K562 (cell line): ENCODE measurements at regions not wholly inside any gene's neighbourhood (a gene's known extent, or its start where the extent isn't known, plus 50 kb on each side); places are given as distances from the start of the nearest gene placed in this dataset.

Source experiments
- ATAC-seq: fragments of 200-7000 bp; cut with Tn5 transposase; 3 replicates; pipeline ENCODE4 v1.9.1; 2020; ENCODE audit warnings: moderate library complexity
- BruUV-seq: library from RNA; stranded (reverse); fragments of 400-500 nt; replicated peaks from 2 replicates; lab custom pipeline; 2021; lab: Mats Ljungman, UMichigan
- CTCF ChIA-PET: fragments of 300-600 bp; formaldehyde crosslinking; extraction: SDS; loops from one replicate; lab custom pipeline; 2021; ENCODE audit warnings: low intra/inter-chr PET ratio; lab: Yijun Ruan, JAX
- POLR2A ChIA-PET: fragments of 300-600, 350-650 bp; sonication (Branson Sonifier 250); formaldehyde crosslinking; extraction: SDS; loops from one replicate; lab custom pipeline; 2021; ENCODE audit warnings: antibody characterized with exemption, inconsistent platforms; lab: Yijun Ruan, JAX
- DNase-seq, 4 experiments: peaks; one replicate each; pipeline versions ENCODE4 v3.0.0 to v3.0.0-alpha.2; 2011 to 2018; ENCODE audit warnings: low spot score in 3 of 4, mixed read lengths in 3 of 4; ENCODE audit errors: extremely low read depth in 1 of 4
- FAIRE-seq: peaks from 2 replicates; lab custom pipeline; 2011; peaks lifted over from hg19 to GRCh38; lab: Jason Lieb, UNC
- H2AFZ ChIP-seq: 2 replicates; pipeline ENCODE4 v1.6.0; 2011; ENCODE audit warnings: low read depth, low read length, control low read depth, inconsistent platforms
- H3K27ac ChIP-seq: fragments of 200-600 bp; 3 replicates; pipeline ENCODE4 v1.8.0; 2011; ENCODE audit warnings: low read depth, mild to moderate bottlenecking, control low read depth, inconsistent platforms, low read length, moderate library complexity, mixed read lengths; ENCODE audit errors: extremely low read depth
- H3K27me3 ChIP-seq, 2 experiments: fragments of 300-600 bp in 1 of 2; 2 replicates in 1 of 2; 3 replicates in 1 of 2; pipeline versions ENCODE4 v1.6.0 to v1.8.0; 2011; ENCODE audit warnings: inconsistent platforms in 2 of 2, low read length in 2 of 2, mild to moderate bottlenecking in 1 of 2, mixed read lengths in 1 of 2, moderate library complexity in 1 of 2; ENCODE audit not compliant: control insufficient read depth in 2 of 2, insufficient read depth in 2 of 2
- H3K36me3 ChIP-seq: fragments of 300-600 bp; 3 replicates; pipeline ENCODE4 v1.8.0; 2011; ENCODE audit warnings: mild to moderate bottlenecking, low read length, inconsistent platforms; ENCODE audit not compliant: control insufficient read depth, insufficient read depth
- H3K4me1 ChIP-seq, 2 experiments: fragments of 200-600 bp in 1 of 2; replicated peaks in 1 of 2; 2 replicates in 1 of 2; 3 replicates in 1 of 2; pipeline versions ENCODE4 v1.5.1 to v1.8.0; 2011; ENCODE audit warnings: inconsistent platforms in 2 of 2, low read length in 2 of 2, mild to moderate bottlenecking in 1 of 2, mixed read lengths in 1 of 2, moderate library complexity in 1 of 2; ENCODE audit not compliant: control insufficient read depth in 2 of 2, insufficient read depth in 2 of 2
- H3K4me2 ChIP-seq: 2 replicates; pipeline ENCODE4 v1.6.1; 2011; ENCODE audit warnings: low read length, control low read depth, inconsistent platforms, mixed read lengths; ENCODE audit not compliant: insufficient read depth
- H3K4me3 ChIP-seq: fragments of 200-600 bp; sonication (generic), shearing (Covaris generic); 2 replicates; pipeline ENCODE4 v1.5.1; 2016; ENCODE audit warnings: control low read depth, inconsistent platforms
- H3K79me2 ChIP-seq: fragments of 200-600 bp; 3 replicates; pipeline ENCODE4 v1.8.0; 2011; ENCODE audit warnings: low read length, inconsistent platforms; ENCODE audit not compliant: control insufficient read depth, insufficient read depth
- H3K9ac ChIP-seq, 2 experiments: 2 replicates each; pipeline versions ENCODE4 v1.6.0 to v1.6.1; 2011; ENCODE audit warnings: low read depth in 2 of 2, low read length in 2 of 2, control low read depth in 1 of 2, inconsistent platforms in 1 of 2, mild to moderate bottlenecking in 1 of 2, mixed read lengths in 1 of 2; ENCODE audit not compliant: insufficient read depth in 1 of 2
- H3K9me1 ChIP-seq: one replicate; pipeline ENCODE4 v1.6.0; 2011; ENCODE audit warnings: inconsistent platforms, mild to moderate bottlenecking, low read length, moderate library complexity; ENCODE audit not compliant: control insufficient read depth, insufficient read depth
- H3K9me3 ChIP-seq: replicated peaks from 2 replicates; pipeline ENCODE4 v1.5.1; 2011; ENCODE audit warnings: low read depth, low read length, inconsistent platforms; ENCODE audit not compliant: control insufficient read depth, insufficient read depth
- H4K20me1 ChIP-seq: replicated peaks from 2 replicates; pipeline ENCODE4 v1.6.1; 2011; ENCODE audit warnings: low read length, inconsistent platforms, mixed read lengths; ENCODE audit not compliant: control insufficient read depth, insufficient read depth
- CBFA2T3 ChIP-seq: fragments of 450-650 bp; IDR thresholded peaks from 2 replicates; pipeline ENCODE4 v1.6.1; 2017
- PCBP1 ChIP-seq: fragments of 200-400 bp; formaldehyde crosslinking; IDR thresholded peaks from 2 replicates; pipeline ENCODE4 v1.6.1; 2018; ENCODE audit warnings: mild to moderate bottlenecking, low read depth, low read length; ENCODE audit not compliant: poor library complexity, severe bottlenecking
- RBM14 ChIP-seq: fragments of 200-400 bp; formaldehyde crosslinking; IDR thresholded peaks from 2 replicates; pipeline ENCODE4 v1.6.1; 2018; ENCODE audit warnings: low read depth, mild to moderate bottlenecking, low read length, moderate library complexity, borderline replicate concordance; ENCODE audit not compliant: insufficient read depth
- TEAD1 ChIP-seq, 2 experiments: fragments of 450-650 bp in 1 of 2; sonication (generic) in 1 of 2; formaldehyde crosslinking; IDR thresholded peaks; 2 replicates each; pipeline versions ENCODE4 v1.4.0 to v1.8.0; 2020 to 2022; ENCODE audit warnings: mild to moderate bottlenecking in 2 of 2, missing genetic modification reagents in 1 of 2
- ZNF764 ChIP-seq: fragments of 250-450 bp; sonication (Bioruptor Pico); IDR thresholded peaks from 2 replicates; pipeline ENCODE4 v1.4.0; 2020; ENCODE audit warnings: low read depth, mild to moderate bottlenecking, moderate library complexity
- WGBS: fragments of 100-300 bp; shearing (Covaris generic); methylation state at CpG from one replicate; pipeline ENCODE4 v1.1.6; 2016; ENCODE audit warnings: low coverage, mixed read lengths; ENCODE audit not compliant: insufficient coverage; ENCODE audit errors: missing lambda C conversion rate; 5-methylcytosine and 5-hydroxymethylcytosine counted together
- in situ Hi-C: fragments of 300-500 bp; cut with MboI; formaldehyde crosslinking; loops from 4 replicates; pipeline ENCODE4 v1.15.0; 2018; ENCODE audit warnings: inconsistent platforms, mixed read lengths
- intact Hi-C: fragments of 100-400 bp; cut with micrococcal nuclease; formaldehyde crosslinking; loops from 2 replicates; pipeline ENCODE4 v1.14.2; 2022
- TF ChIP-seq, protein P1 (sequence below): fragments of 250-450 bp; sonication (Bioruptor Pico); IDR thresholded peaks from 2 replicates; pipeline ENCODE4 v1.5.0; 2021; ENCODE audit warnings: mild to moderate bottlenecking, borderline replicate concordance
- TF ChIP-seq, protein P2 (sequence below): fragments of 250-450 bp; sonication (Bioruptor Pico); IDR thresholded peaks from 2 replicates; pipeline ENCODE4 v1.8.0; 2021; ENCODE audit warnings: moderate library complexity, mild to moderate bottlenecking, inconsistent platforms

DNA sequence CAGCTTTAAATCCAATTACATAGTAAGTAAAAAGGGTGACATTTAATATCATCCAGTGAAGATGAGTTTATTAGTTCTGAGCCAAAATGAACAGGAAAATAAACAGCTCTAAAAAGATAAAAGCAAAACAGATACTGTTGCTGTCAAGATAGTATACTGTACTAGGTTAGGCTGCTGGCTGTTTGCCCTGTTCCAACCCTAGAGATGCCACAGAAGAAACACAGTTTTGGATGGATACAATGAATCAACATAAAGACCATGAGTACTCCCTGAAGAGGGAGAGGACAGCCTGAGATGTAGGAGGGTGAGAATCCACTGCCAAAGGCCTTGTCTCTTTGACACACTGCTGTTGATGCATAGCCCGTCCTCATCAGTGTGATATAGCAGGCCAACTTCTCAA, 1302.7 kb downstream of the EFNA5 start:
- H3K9ac ChIP-seq: no peak overlapping the region
- H3K4me1 ChIP-seq: no peaks in the 10 kb centered on the region
- H2AFZ ChIP-seq: no peak overlapping the region
- FAIRE-seq (no peak), ATAC-seq (no peak), DNase-seq (no peak)
- H3K27me3 ChIP-seq: no peaks in the 10 kb centered on the region
- TF ChIP-seq, protein P1, sequence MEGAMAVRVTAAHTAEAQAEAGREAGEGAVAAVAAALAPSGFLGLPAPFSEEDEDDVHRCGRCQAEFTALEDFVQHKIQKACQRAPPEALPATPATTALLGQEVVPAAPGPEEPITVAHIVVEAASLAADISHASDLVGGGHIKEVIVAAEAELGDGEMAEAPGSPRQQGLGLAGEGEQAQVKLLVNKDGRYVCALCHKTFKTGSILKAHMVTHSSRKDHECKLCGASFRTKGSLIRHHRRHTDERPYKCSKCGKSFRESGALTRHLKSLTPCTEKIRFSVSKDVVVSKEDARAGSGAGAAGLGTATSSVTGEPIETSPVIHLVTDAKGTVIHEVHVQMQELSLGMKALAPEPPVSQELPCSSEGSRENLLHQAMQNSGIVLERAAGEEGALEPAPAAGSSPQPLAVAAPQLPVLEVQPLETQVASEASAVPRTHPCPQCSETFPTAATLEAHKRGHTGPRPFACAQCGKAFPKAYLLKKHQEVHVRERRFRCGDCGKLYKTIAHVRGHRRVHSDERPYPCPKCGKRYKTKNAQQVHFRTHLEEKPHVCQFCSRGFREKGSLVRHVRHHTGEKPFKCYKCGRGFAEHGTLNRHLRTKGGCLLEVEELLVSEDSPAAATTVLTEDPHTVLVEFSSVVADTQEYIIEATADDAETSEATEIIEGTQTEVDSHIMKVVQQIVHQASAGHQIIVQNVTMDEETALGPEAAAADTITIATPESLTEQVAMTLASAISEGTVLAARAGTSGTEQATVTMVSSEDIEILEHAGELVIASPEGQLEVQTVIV: no peak
- TF ChIP-seq, protein P2, sequence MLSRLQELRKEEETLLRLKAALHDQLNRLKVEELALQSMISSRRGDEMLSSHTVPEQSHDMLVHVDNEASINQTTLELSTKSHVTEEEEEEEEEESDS (CRISPR knock-in tag): no peak
- TF ChIP-seq CBFA2T3 (no peak), ZNF764 (CRISPR knock-in tag) (no peak), PCBP1 (no peak), TEAD1 (CRISPR knock-in tag; IDR thresholded peaks at IDR 0.05) (no peak), RBM14 (no peak)
- 0% methylated on average over 1 of the region's 1 CpG for WGBS
- in situ Hi-C loops (no loop called here), intact Hi-C loops (no loop called here)
- no peaks in the 10 kb centered on the region for H3K36me3 ChIP-seq
- ChIA-PET CTCF (no interaction called here), POLR2A (no interaction called here)
- no peaks in the 10 kb centered on the region for H3K9me1 ChIP-seq
- no peak overlapping the region for H3K4me2 ChIP-seq
- no peak overlapping the region for H3K4me3 ChIP-seq
- BruUV-seq: no TSS peak
- H3K9me3 ChIP-seq: no peaks in the 10 kb centered on the region; the same call in 1 of the 2 replicates
- no peak overlapping the region for H3K27ac ChIP-seq
- H3K79me2 ChIP-seq: no peaks in the 10 kb centered on the region
- H4K20me1 ChIP-seq: no peaks in the 10 kb centered on the region
